Suprapubic skin (tissue), 4 donors: ENCODE measurements at regions not wholly inside any gene's neighbourhood (a gene's known extent, or its start where the extent isn't known, plus 50 kb on each side); places are given as distances from the start of the nearest gene placed in this dataset.

Experiments used
- CTCF ChIP-seq, 2 donors: fragments of 200-600 bp in 1 of 2; fragments of 450-650 bp in 1 of 2; sonication (generic) in 1 of 2; IDR thresholded peaks; one replicate each; pipeline ENCODE4 v1.5.1; 2016 to 2019; ENCODE audit warnings: antibody characterized with exemption in 2 of 2, mild to moderate bottlenecking in 1 of 2, moderate library complexity in 1 of 2
- EP300 ChIP-seq: sonication (generic); formaldehyde crosslinking; IDR thresholded peaks from one replicate; pipeline ENCODE4 v1.6.1; 2017; ENCODE audit warnings: antibody characterized with exemption
- POLR2A ChIP-seq, 2 donors: fragments of 450-650 bp; IDR thresholded peaks; one replicate each; pipeline ENCODE4 v1.6.1; 2017; ENCODE audit warnings: antibody characterized with exemption in 2 of 2, mild to moderate bottlenecking in 2 of 2, moderate library complexity in 2 of 2
- POLR2AphosphoS5 ChIP-seq, 3 donors: sonication (generic); formaldehyde crosslinking; IDR thresholded peaks; one replicate each; pipeline ENCODE4 v1.6.1; 2017; ENCODE audit warnings: antibody characterized with exemption in 3 of 3

GRCh38 chr3:161602918-161603317 is 106.3 kb downstream of the OTOL1 start:
- TF ChIP-seq CTCF (IDR thresholded peaks at IDR 0.05) (no peak), EP300 (no peak), POLR2AphosphoS5 (IDR thresholded peaks at IDR 0.05) (no peak), POLR2A (IDR thresholded peaks at IDR 0.05) (no peak)
